GM12872 (cell line): ENCODE measurements at regions not wholly inside any gene's neighbourhood (a gene's known extent, or its start where the extent isn't known, plus 50 kb on each side); places are given as distances from the start of the nearest gene placed in this dataset.

ENCODE experiments used
- TF ChIP-seq, protein P1 (sequence below): IDR thresholded peaks from 3 replicates; pipeline ENCODE4 v1.5.1; 2011; ENCODE audit warnings: low read depth, mild to moderate bottlenecking, low read length, moderate library complexity; ENCODE audit not compliant: insufficient read depth

DNA sequence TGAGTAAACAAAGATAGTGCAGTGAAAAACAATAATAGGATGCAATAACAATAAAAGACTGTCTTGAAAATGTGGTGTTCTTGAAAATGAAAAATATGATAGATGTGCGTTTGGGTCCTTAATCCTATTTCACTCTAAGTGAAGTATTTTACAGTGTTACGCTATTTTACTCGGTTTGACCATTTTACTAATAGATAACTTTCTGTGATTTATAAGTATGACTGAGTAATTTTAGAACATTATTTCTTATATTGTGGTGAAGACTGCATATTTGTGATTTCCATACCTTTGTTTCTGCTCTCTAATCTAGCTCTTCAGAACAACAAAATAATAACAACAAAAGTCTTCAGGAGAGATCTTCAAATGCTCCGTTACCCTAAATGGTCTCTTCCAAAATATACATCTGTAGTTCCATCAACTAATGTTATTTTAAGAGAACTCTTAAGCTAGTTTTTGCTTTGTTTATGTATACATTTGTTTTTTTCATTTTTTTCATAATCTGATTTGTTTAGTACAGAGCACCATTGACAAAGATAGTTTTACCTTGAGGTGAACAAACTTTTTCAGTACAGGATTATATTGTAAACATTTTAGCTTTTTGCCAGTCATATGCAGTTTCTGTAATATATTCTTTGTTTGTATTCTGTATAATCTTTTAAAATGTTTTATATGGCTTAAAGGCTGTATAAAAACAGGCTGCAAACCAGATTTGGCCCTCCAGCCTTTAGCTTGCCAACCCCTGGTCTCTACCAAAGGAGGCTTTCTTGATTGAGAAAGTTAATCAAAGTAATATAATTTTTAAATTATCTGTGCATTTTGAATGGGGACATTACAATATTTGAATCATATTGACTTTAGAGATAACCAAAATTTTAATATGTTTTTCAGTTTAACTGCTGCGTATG is 1572.7 kb upstream of the PRR20A start:
- TF ChIP-seq, protein P1, sequence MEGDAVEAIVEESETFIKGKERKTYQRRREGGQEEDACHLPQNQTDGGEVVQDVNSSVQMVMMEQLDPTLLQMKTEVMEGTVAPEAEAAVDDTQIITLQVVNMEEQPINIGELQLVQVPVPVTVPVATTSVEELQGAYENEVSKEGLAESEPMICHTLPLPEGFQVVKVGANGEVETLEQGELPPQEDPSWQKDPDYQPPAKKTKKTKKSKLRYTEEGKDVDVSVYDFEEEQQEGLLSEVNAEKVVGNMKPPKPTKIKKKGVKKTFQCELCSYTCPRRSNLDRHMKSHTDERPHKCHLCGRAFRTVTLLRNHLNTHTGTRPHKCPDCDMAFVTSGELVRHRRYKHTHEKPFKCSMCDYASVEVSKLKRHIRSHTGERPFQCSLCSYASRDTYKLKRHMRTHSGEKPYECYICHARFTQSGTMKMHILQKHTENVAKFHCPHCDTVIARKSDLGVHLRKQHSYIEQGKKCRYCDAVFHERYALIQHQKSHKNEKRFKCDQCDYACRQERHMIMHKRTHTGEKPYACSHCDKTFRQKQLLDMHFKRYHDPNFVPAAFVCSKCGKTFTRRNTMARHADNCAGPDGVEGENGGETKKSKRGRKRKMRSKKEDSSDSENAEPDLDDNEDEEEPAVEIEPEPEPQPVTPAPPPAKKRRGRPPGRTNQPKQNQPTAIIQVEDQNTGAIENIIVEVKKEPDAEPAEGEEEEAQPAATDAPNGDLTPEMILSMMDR, result no peak

DNA sequence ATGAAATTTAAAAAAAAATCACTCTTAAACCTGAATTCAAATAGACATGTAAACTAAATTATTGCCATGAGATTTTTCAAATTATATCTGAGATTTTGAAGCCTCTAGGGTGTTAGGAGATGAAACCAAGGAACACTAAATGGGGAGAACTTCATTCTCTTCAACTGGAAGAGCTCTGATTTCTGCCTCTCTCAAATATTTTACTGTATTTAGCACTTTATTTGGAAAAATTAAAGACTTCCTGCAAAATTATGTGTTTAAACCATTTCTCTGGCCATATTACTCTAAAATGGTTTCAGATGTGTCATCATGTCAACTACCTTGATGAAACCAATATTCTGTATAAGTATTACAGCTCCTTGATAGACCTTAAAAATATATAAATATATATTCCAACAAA is 1571.6 kb upstream of the PRR20A start:
- TF ChIP-seq, protein P1, result no peak

DNA sequence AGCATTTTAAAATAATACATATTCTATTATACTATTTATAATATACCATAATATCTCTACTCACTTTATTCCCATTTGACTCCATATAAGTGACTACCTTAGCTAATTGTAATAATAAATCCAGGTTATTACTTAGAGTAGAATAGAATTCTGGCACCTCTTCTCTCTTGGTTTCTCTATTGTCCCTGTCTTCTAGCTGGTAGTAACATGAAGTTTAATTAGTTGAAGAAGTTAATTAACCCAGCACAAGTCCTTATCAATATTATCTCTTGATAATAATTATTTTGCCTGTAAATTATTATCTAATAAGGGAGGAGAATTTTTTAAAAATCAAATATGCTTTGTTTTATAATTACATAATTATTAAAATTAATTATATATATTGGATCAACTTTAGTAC is 1571.2 kb upstream of the PRR20A start:
- TF ChIP-seq, protein P1, result no peak

DNA sequence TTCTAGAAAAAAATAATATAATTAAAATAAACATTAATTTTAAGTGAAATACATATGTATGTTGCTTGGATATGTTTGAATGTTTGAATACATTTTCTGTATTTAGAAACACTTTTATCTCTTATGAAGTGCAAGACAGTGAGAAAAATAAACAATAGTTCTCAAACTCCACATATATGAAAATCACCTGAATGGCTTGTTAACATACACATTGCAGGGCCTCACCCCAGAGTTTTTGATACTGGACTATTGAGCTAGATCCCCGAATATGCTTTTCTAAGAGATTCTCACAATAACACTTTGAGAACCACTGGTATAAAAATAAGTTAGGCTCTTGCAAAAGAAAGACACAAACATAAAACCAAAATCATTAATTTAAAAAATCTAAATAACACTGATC is 1570.3 kb upstream of the PRR20A start:
- TF ChIP-seq, protein P1, result no peak

DNA sequence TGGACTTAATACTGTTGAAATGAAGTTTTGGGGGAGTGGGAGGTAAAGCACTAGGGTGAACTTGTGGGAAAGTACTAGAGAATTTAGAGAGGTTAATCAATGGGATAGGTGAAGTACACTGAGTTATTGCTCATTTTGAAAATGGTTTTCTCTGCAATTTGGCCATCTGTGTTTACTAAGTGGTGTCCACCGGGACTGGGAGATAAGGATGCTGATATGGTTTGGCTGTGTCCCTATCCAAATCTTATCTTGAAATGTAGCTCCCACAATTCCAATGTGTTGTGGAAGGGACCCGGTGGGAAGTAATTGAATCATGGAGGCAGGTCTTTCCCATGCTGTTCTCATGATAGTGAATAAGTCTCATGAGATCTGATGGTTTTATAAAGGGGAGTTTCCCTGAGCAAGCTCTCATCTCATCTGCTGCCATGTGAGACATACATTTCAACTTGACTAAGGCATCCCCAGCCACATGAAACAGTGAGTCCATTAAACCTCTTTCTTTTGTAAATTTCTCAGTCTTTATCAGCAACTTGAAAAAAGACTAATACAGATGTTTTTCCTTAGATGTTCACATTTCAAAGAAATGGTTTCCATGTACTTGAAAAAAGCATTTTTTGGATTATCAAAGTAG is 1569.4 kb upstream of the PRR20A start:
- TF ChIP-seq, protein P1, result no peak

DNA sequence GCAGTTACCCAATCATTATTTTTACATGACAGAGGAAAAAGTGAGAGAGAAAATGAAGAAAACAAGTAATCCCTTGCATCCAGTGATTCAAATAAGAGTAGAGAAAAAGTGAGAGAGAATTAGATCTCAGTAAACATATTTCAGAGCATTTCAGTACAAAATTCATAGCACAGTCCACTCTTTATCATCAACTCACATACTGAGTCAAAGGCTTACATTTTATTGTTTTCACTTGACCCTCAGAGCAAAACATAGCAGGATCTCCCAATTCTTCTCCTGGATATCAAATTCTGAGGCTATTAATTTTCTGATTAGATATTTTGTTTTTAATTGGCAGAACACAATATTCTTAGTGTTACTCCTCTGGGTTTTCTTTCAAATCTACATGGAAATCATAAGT is 1568.3 kb upstream of the PRR20A start:
- TF ChIP-seq, protein P1, result no peak

DNA sequence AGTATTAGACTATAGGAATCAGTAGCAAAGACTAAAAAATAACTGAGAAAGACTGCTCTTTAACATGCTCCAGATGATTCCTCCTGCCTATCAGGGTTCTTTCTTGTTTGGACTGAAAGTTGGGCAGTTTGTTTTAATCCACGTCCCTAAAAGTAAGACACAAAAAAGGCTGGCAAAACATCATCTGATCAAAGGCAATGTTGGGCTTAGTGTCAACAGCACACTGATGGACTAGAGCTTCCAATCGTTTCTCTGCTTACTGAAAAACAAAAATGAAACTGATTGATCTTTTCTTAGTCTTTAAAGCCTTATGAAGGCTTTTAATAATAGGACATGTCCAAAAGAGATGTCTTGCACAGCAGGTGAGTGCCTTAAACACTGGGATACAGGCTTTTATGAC is 1567.9 kb upstream of the PRR20A start:
- TF ChIP-seq, protein P1, result no peak
